H1 (cell line): ENCODE measurements at regions not wholly inside any gene's neighbourhood (a gene's known extent, or its start where the extent isn't known, plus 50 kb on each side); places are given as distances from the start of the nearest gene placed in this dataset.

ENCODE experiments used
- CTCF ChIA-PET: fragments of 300-600 bp; sonication (Branson Sonifier 250); formaldehyde crosslinking; loops from one replicate; lab custom pipeline; 2021; ENCODE audit not compliant: partially characterized antibody; lab: Charles Lee
- POLR2A ChIA-PET: fragments of 300-600 bp; sonication (Branson Sonifier 250); formaldehyde crosslinking; loops from one replicate; lab custom pipeline; 2021; ENCODE audit warnings: inconsistent platforms; ENCODE audit not compliant: partially characterized antibody; lab: Charles Lee
- DNase-seq, 2 experiments: peaks; one replicate each; pipeline versions ENCODE4 v3.0.0 to v3.0.0-alpha.2; 2010 to 2022; ENCODE audit warnings: low spot score in 2 of 2, low read depth in 1 of 2, mixed read lengths in 1 of 2
- FAIRE-seq: peaks from 2 replicates; lab custom pipeline; 2011; peaks lifted over from hg19 to GRCh38; lab: Jason Lieb, UNC
- H2AFZ ChIP-seq: 2 replicates; pipeline ENCODE4 v1.8.1; 2012; ENCODE audit warnings: low read length, inconsistent platforms
- H2AK5ac ChIP-seq: 2 replicates; pipeline ENCODE4 v1.6.1; 2013; ENCODE audit warnings: low read depth, low read length
- H2BK120ac ChIP-seq: replicated peaks from 2 replicates; pipeline ENCODE3; 2013; ENCODE audit warnings: low read depth, low read length, inconsistent platforms
- H2BK12ac ChIP-seq: 2 replicates; pipeline ENCODE4 v1.6.1; 2013; ENCODE audit warnings: low read depth, low read length
- H2BK15ac ChIP-seq: 2 replicates; pipeline ENCODE4 v1.6.1; 2013; ENCODE audit warnings: low read length
- H2BK20ac ChIP-seq: 2 replicates; pipeline ENCODE4 v1.6.1; 2013; ENCODE audit warnings: low read length
- H2BK5ac ChIP-seq: 2 replicates; pipeline ENCODE4 v1.6.1; 2013; ENCODE audit warnings: low read depth, low read length
- H3K14ac ChIP-seq: 2 replicates; pipeline ENCODE4 v1.6.1; 2013; ENCODE audit warnings: inconsistent platforms; ENCODE audit not compliant: insufficient read length
- H3K18ac ChIP-seq: 2 replicates; pipeline ENCODE4 v1.6.1; 2013; ENCODE audit warnings: low read length; ENCODE audit errors: extremely low read depth
- H3K23ac ChIP-seq: 2 replicates; pipeline ENCODE4 v1.6.1; 2013; ENCODE audit warnings: inconsistent platforms; ENCODE audit not compliant: insufficient read length
- H3K23me2 ChIP-seq: 2 replicates; pipeline ENCODE4 v1.6.1; 2013; ENCODE audit warnings: low read depth, low read length
- H3K27ac ChIP-seq: 2 replicates; pipeline ENCODE4 v1.6.1; 2011; ENCODE audit warnings: low read depth, low read length, inconsistent platforms
- H3K27me3 ChIP-seq, 4 experiments: replicated peaks in 1 of 4; 1 replicate in 1 of 4; 2 replicates in 3 of 4; pipeline versions ENCODE4 v1.6.1 to v1.8.1; 2011 to 2013; ENCODE audit warnings: low read length in 3 of 4, mild to moderate bottlenecking in 3 of 4, inconsistent platforms in 2 of 4, mixed read lengths in 2 of 4, moderate library complexity in 1 of 4; ENCODE audit not compliant: control insufficient read depth in 3 of 4, insufficient read depth in 3 of 4; ENCODE audit errors: extremely low read depth in 1 of 4
- H3K36me3 ChIP-seq, 4 experiments: 2 replicates each; pipeline versions ENCODE4 v1.6.1 to v1.8.1; 2011 to 2013; ENCODE audit warnings: mild to moderate bottlenecking in 4 of 4, low read length in 3 of 4, moderate library complexity in 2 of 4, control low read depth in 1 of 4, inconsistent platforms in 1 of 4; ENCODE audit not compliant: insufficient read depth in 4 of 4, control insufficient read depth in 2 of 4
- H3K4ac ChIP-seq: replicated peaks from 2 replicates; pipeline ENCODE3; 2013; ENCODE audit warnings: low read length, low read depth, mixed read lengths, inconsistent platforms; ENCODE audit not compliant: insufficient read length
- H3K4me1 ChIP-seq, 4 experiments: replicated peaks in 1 of 4; 1 replicate in 1 of 4; 2 replicates in 3 of 4; pipeline versions ENCODE4 v1.6.1 to v1.8.1; 2011 to 2013; ENCODE audit warnings: low read length in 3 of 4, inconsistent platforms in 2 of 4, mixed read lengths in 1 of 4; ENCODE audit not compliant: insufficient read depth in 4 of 4, control insufficient read depth in 3 of 4
- H3K4me2 ChIP-seq, 2 experiments: 2 replicates each; pipeline versions ENCODE4 v1.6.1 to v1.8.1; 2011 to 2013; ENCODE audit warnings: low read depth in 2 of 2, low read length in 2 of 2, control low read depth in 1 of 2, inconsistent platforms in 1 of 2, mild to moderate bottlenecking in 1 of 2; ENCODE audit not compliant: insufficient read depth in 1 of 2
- H3K4me3 ChIP-seq, 4 experiments: fragments of 200-600, 300-600 bp in 1 of 4; sonication (generic), shearing (Covaris generic), sonication (Bioruptor Twin) in 1 of 4; 2 replicates each; pipeline versions ENCODE4 v1.5.1 to v1.8.1; 2011 to 2016; ENCODE audit warnings: low read length in 4 of 4, low read depth in 3 of 4, control low read depth in 2 of 4, inconsistent platforms in 2 of 4, mild to moderate bottlenecking in 2 of 4, mixed read lengths in 1 of 4, moderate library complexity in 1 of 4; ENCODE audit not compliant: insufficient read depth in 2 of 4; ENCODE audit errors: extremely low read depth in 1 of 4
- H3K56ac ChIP-seq: replicated peaks from 2 replicates; pipeline ENCODE3; 2013; ENCODE audit warnings: low read depth, mild to moderate bottlenecking, mixed read lengths, low read length, inconsistent platforms; ENCODE audit not compliant: insufficient read length
- H3K79me1 ChIP-seq: 2 replicates; pipeline ENCODE4 v1.6.1; 2013; ENCODE audit warnings: low read depth, low read length, control low read depth
- H3K79me2 ChIP-seq, 2 experiments: 2 replicates each; pipeline versions ENCODE4 v1.6.1 to v1.8.1; 2012 to 2013; ENCODE audit warnings: low read length in 2 of 2, mild to moderate bottlenecking in 2 of 2, inconsistent platforms in 1 of 2; ENCODE audit not compliant: insufficient read depth in 2 of 2, control insufficient read depth in 1 of 2
- H3K9ac ChIP-seq, 4 experiments: replicated peaks in 1 of 4; 1 replicate in 1 of 4; 2 replicates in 3 of 4; pipeline versions ENCODE4 v1.6.1 to v1.8.1; 2011 to 2013; ENCODE audit warnings: low read depth in 3 of 4, low read length in 3 of 4, control low read depth in 2 of 4, mild to moderate bottlenecking in 2 of 4, moderate library complexity in 2 of 4, inconsistent platforms in 1 of 4; ENCODE audit errors: extremely low read depth in 1 of 4
- H3K9me3 ChIP-seq, 2 experiments: 2 replicates each; pipeline versions ENCODE4 v1.6.1 to v1.8.1; 2012 to 2013; ENCODE audit warnings: mild to moderate bottlenecking in 2 of 2, moderate library complexity in 2 of 2, control low read depth in 1 of 2, inconsistent platforms in 1 of 2, low read depth in 1 of 2, low read length in 1 of 2, mixed read lengths in 1 of 2; ENCODE audit not compliant: insufficient read depth in 2 of 2
- H4K20me1 ChIP-seq, 2 experiments: replicated peaks in 1 of 2; 2 replicates each; pipeline versions ENCODE3 to v1.8.1; 2011 to 2013; ENCODE audit warnings: inconsistent platforms in 2 of 2, low read length in 2 of 2, mild to moderate bottlenecking in 1 of 2; ENCODE audit not compliant: insufficient read depth in 2 of 2, control insufficient read depth in 1 of 2
- H4K5ac ChIP-seq: 2 replicates; pipeline ENCODE4 v1.6.1; 2013; ENCODE audit warnings: low read length, low read depth, mixed read lengths, inconsistent platforms; ENCODE audit not compliant: insufficient read length
- H4K8ac ChIP-seq: 2 replicates; pipeline ENCODE4 v1.8.0; 2013; ENCODE audit warnings: mild to moderate bottlenecking, moderate library complexity, low read length, inconsistent platforms; ENCODE audit not compliant: insufficient read depth; ENCODE audit errors: extremely low read depth
- H4K91ac ChIP-seq: replicated peaks from 2 replicates; pipeline ENCODE3; 2013; ENCODE audit warnings: low read length, mixed read lengths, inconsistent platforms; ENCODE audit not compliant: insufficient read length
- CHD1 ChIP-seq: IDR thresholded peaks from 2 replicates; pipeline ENCODE4 v1.6.1; 2012; ENCODE audit warnings: low read depth, low read length, improper control_type of control experiment
- FOSL1 ChIP-seq: IDR thresholded peaks from 2 replicates; pipeline ENCODE4 v1.6.1; 2011; ENCODE audit warnings: mild to moderate bottlenecking, low read depth, low read length, moderate library complexity; ENCODE audit not compliant: insufficient read depth
- HDAC2 ChIP-seq, 2 experiments: fragments of 300-600 bp in 1 of 2; sonication (generic) in 1 of 2; IDR thresholded peaks; 2 replicates each; pipeline ENCODE4 v1.6.1; 2011 to 2012; ENCODE audit warnings: low read depth in 2 of 2, low read length in 2 of 2, mild to moderate bottlenecking in 2 of 2, moderate library complexity in 2 of 2, borderline replicate concordance in 1 of 2, inconsistent platforms in 1 of 2
- HDAC6 ChIP-seq: IDR thresholded peaks from one replicate; pipeline ENCODE4 v1.7.1; 2012; ENCODE audit warnings: low read depth, mild to moderate bottlenecking, inconsistent platforms, low read length, moderate library complexity
- MAFK ChIP-seq: IDR thresholded peaks from 2 replicates; pipeline ENCODE4 v1.6.1; 2012; ENCODE audit warnings: low read depth, mild to moderate bottlenecking, improper control_type of control experiment, low read length
- POU5F1 ChIP-seq: IDR thresholded peaks from 2 replicates; pipeline ENCODE4 v1.6.1; 2011; ENCODE audit warnings: low read depth, mild to moderate bottlenecking, low read length, moderate library complexity
- RBBP5 ChIP-seq: IDR thresholded peaks from 2 replicates; pipeline ENCODE4 v1.7.1; 2012; ENCODE audit warnings: low read depth, mild to moderate bottlenecking, inconsistent platforms, low read length, moderate library complexity, borderline replicate concordance
- SAP30 ChIP-seq: fragments of 300-600 bp; sonication (generic); IDR thresholded peaks from 2 replicates; pipeline ENCODE4 v1.7.1; 2012; ENCODE audit warnings: low read length, moderate library complexity, mild to moderate bottlenecking, inconsistent platforms; ENCODE audit not compliant: insufficient read depth, insufficient replicate concordance
- WGBS, 2 experiments: shearing (Covaris generic) in 1 of 2; methylation state at CpG; one replicate each; pipeline versions ENCODE4 v1.1.6 to v1.1.7; 2013 to 2015; ENCODE audit warnings: low lambda C conversion rate in 2 of 2, mixed read lengths in 2 of 2, inconsistent platforms in 1 of 2, low coverage in 1 of 2, missing lambda C conversion rate in 1 of 2; ENCODE audit not compliant: insufficient replicate concordance in 2 of 2, insufficient coverage in 1 of 2, insufficient read length in 1 of 2; ENCODE audit errors: extremely low coverage in 1 of 2, missing lambda C conversion rate in 1 of 2; 5-methylcytosine and 5-hydroxymethylcytosine counted together

DNA sequence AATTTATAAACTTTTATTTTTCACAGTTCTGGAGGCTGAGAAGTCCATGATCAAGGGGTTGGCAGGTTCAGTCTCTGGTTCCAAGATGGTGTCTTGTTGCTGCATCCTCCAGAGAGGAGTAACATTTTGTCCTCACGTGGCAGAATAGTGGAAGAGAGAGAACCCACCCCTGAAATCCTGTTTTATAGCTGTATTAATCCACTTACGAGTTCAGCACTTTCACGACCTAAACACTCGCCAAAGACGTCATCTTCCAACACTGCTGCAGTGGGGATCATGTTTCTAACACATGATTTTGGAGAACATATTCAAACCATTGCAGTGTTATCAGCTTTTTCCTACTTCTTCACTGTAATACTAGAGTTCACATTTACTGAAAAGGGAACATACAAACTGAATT lies 233.0 kb upstream of the ATP10B start:
- no peaks in the 10 kb centered on the region for H4K20me1 ChIP-seq
- no peak overlapping the region for H4K8ac ChIP-seq
- no peak overlapping the region for H3K27ac ChIP-seq
- H4K5ac ChIP-seq: no peak overlapping the region
- no peak overlapping the region for H2BK20ac ChIP-seq
- ChIA-PET POLR2A (no interaction called here), CTCF (no interaction called here)
- DNase-seq: no peak
- no peak overlapping the region for H3K9ac ChIP-seq
- FAIRE-seq: no peak
- no peak overlapping the region for H3K4me2 ChIP-seq
- H3K4me1 ChIP-seq: no peaks in the 10 kb centered on the region
- no peaks in the 10 kb centered on the region for H3K79me2 ChIP-seq
- H3K79me1 ChIP-seq: no peaks in the 10 kb centered on the region
- no peak overlapping the region for H3K23ac ChIP-seq
- H3K9me3 ChIP-seq: no peaks in the 10 kb centered on the region
- no peaks in the 10 kb centered on the region for H3K36me3 ChIP-seq
- no peak overlapping the region for H2BK5ac ChIP-seq
- H2BK15ac ChIP-seq: no peak overlapping the region
- 85% methylated on average over 5 of the region's 5 CpGs; no CpG with 5 or more reads in 1 of the 2 experiments for WGBS, 2 experiments
- no peak overlapping the region for H2AK5ac ChIP-seq
- no peak overlapping the region for H4K91ac ChIP-seq
- H3K4ac ChIP-seq: no peak overlapping the region
- H3K56ac ChIP-seq: no peak overlapping the region
- no peaks in the 10 kb centered on the region for H3K23me2 ChIP-seq
- H2BK120ac ChIP-seq: no peak overlapping the region
- no peak overlapping the region for H3K14ac ChIP-seq
- no peak overlapping the region for H3K4me3 ChIP-seq
- no peaks in the 10 kb centered on the region for H3K27me3 ChIP-seq
- H3K18ac ChIP-seq: no peak overlapping the region
- no peak overlapping the region for H2BK12ac ChIP-seq
- H2AFZ ChIP-seq: peak overlapping the region; percentile 72
- TF ChIP-seq HDAC6 (no peak), MAFK (no peak), SAP30 (no peak), POU5F1 (no peak), FOSL1 (no peak), CHD1 (no peak), HDAC2 (IDR thresholded peaks at IDR 0.05; ENCODE audit: borderline replicate concordance in 1 of 2, low read depth in 2 of 2, low read length in 2 of 2) (no peak), RBBP5 (no peak)
